ENCODE measurements at regions not wholly inside any gene's neighbourhood (a gene's known extent, or its start where the extent isn't known, plus 50 kb on each side); places are given as distances from the start of the nearest gene placed in this dataset.

DNA sequence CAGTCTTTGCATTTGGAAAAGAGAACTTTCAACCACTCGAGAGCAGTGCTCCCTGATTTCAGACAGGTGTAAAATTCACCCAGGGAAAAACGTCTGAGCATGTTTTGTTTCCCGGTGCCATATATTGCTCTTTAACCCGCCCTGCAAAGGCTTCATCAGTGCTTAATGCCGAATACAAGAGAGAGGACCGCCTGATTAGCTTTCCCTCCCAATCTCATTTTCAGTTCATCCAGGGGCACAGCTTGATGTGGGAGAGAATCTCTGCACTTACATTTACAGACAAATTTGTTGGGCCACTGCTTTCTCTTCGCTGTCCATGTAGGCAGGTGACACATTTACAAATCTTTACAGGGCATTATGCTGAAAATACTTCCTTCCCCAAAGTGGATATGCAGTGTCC, 499.1 kb downstream of the LIG4 start:
- TF ChIP-seq, protein P1, sequence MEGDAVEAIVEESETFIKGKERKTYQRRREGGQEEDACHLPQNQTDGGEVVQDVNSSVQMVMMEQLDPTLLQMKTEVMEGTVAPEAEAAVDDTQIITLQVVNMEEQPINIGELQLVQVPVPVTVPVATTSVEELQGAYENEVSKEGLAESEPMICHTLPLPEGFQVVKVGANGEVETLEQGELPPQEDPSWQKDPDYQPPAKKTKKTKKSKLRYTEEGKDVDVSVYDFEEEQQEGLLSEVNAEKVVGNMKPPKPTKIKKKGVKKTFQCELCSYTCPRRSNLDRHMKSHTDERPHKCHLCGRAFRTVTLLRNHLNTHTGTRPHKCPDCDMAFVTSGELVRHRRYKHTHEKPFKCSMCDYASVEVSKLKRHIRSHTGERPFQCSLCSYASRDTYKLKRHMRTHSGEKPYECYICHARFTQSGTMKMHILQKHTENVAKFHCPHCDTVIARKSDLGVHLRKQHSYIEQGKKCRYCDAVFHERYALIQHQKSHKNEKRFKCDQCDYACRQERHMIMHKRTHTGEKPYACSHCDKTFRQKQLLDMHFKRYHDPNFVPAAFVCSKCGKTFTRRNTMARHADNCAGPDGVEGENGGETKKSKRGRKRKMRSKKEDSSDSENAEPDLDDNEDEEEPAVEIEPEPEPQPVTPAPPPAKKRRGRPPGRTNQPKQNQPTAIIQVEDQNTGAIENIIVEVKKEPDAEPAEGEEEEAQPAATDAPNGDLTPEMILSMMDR (IDR thresholded peaks at IDR 0.05; ENCODE audit: control extremely low read depth, extremely low read depth): no peak
- no peaks in the 10 kb centered on the region for H3K27me3 ChIP-seq (ENCODE audit: control insufficient read depth in 3 of 3, insufficient read depth in 3 of 3, low read length in 2 of 3)
- ATAC-seq (ENCODE audit: insufficient read depth, low FRiP score) (no peak), DNase-seq (no peak)
- H3K36me3 ChIP-seq (ENCODE audit: control insufficient read depth in 4 of 4, insufficient read depth in 4 of 4, low read length in 4 of 4): no peaks in the 10 kb centered on the region
- H3K4me1 ChIP-seq (ENCODE audit: control insufficient read depth in 5 of 5, insufficient read depth in 5 of 5, low read length in 5 of 5): peaks cover 0 to 14% (median 4%) of the 10 kb centered on the region in 5 donors
- WGBS, 2 donors: 80 to 83% methylated on average over 7 of the region's 7 CpGs
- peaks cover 0 to 2% (median 0%) of the 10 kb centered on the region in 4 donors for H3K9me3 ChIP-seq (ENCODE audit: control insufficient read depth in 4 of 4, insufficient read depth in 3 of 4, low read length in 3 of 4)
- no peak overlapping the region for H3K4me3 ChIP-seq
- no peak overlapping the region for H3K27ac ChIP-seq (ENCODE audit: low read depth in 1 of 2, low read length in 1 of 2)
- H3K9ac ChIP-seq (ENCODE audit: insufficient read depth in 1 of 2, low read length in 2 of 2): no peak overlapping the region

DNA sequence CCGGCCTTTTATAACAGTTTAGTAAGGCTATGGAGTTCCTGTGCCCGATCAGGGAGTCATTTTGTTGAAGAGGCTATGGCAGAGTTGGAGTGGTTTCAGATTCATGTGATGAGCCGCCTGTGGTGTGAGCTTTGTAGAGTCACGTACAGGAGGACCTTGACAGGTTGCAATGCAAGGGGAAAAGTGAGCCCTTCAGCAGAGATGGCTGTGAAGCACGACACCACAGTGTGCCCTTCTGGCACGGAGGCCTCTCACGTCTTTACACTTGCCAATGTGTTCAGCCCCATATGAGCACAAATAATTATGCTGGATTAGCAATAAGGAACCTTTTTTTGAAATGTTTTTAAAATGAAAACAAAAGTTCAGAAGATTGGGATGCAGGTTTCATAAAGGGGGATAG, 499.8 kb downstream of the LIG4 start:
- Histone ChIP-seq H3K27me3 (ENCODE audit: control insufficient read depth in 3 of 3, insufficient read depth in 3 of 3, low read length in 2 of 3) (no peaks in the 10 kb centered on the region), H3K4me1 (ENCODE audit: control insufficient read depth in 5 of 5, insufficient read depth in 5 of 5, low read length in 5 of 5) (peaks cover 0 to 12% (median 4%) of the 10 kb centered on the region in 5 donors), H3K4me3 (no peak overlapping the region), H3K36me3 (ENCODE audit: control insufficient read depth in 4 of 4, insufficient read depth in 4 of 4, low read length in 4 of 4) (no peaks in the 10 kb centered on the region), H3K9me3 (ENCODE audit: control insufficient read depth in 4 of 4, insufficient read depth in 3 of 4, low read length in 3 of 4) (peaks cover 0 to 2% (median 0%) of the 10 kb centered on the region in 4 donors), H3K9ac (ENCODE audit: insufficient read depth in 1 of 2, low read length in 2 of 2) (no peak overlapping the region), H3K27ac (ENCODE audit: low read depth in 1 of 2, low read length in 1 of 2) (no peak overlapping the region)
- no peak for ATAC-seq (ENCODE audit: insufficient read depth, low FRiP score)
- no peak for DNase-seq
- TF ChIP-seq, protein P1 (IDR thresholded peaks at IDR 0.05; ENCODE audit: control extremely low read depth, extremely low read depth): no peak
- 90 to 93% methylated on average over 7 of the region's 7 CpGs for WGBS, 2 donors

DNA sequence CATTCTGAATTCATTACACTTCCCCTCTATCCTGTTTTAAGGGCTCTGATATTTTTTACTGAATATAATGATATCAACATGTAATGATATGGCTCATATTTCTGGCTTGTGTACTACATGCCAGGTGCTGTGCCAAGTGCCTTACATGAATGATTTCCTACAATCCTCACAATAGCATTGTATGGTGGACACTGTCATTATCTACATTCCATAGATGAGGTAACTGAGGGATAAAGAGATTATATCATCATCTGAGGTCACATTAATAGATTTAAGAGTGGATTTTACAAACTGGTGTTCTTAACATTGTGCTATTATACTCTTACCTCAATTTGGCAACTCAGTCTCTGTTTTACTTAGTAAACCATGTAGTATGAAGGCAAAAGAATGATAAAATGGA, 502.0 kb downstream of the LIG4 start:
- Histone ChIP-seq H3K9ac (ENCODE audit: insufficient read depth in 1 of 2, low read length in 2 of 2) (no peak overlapping the region), H3K4me1 (ENCODE audit: control insufficient read depth in 5 of 5, insufficient read depth in 5 of 5, low read length in 5 of 5) (peaks cover 0 to 12% (median 4%) of the 10 kb centered on the region in 5 donors), H3K4me3 (no peak overlapping the region), H3K9me3 (ENCODE audit: control insufficient read depth in 4 of 4, insufficient read depth in 3 of 4, low read length in 3 of 4) (peaks cover 0 to 2% (median 0%) of the 10 kb centered on the region in 4 donors), H3K27me3 (ENCODE audit: control insufficient read depth in 3 of 3, insufficient read depth in 3 of 3, low read length in 2 of 3) (no peaks in the 10 kb centered on the region), H3K36me3 (ENCODE audit: control insufficient read depth in 4 of 4, insufficient read depth in 4 of 4, low read length in 4 of 4) (no peaks in the 10 kb centered on the region), H3K27ac (ENCODE audit: low read depth in 1 of 2, low read length in 1 of 2) (no peak overlapping the region)
- ATAC-seq (ENCODE audit: insufficient read depth, low FRiP score): no peak
- peak in 1 of 3 donors; percentile 35 for DNase-seq
- TF ChIP-seq, protein P1 (IDR thresholded peaks at IDR 0.05; ENCODE audit: control extremely low read depth, extremely low read depth): no peak

All from lung (tissue), 11 donors.